Smooth muscle cell (in vitro differentiated cells): ENCODE measurements at regions not wholly inside any gene's neighbourhood (a gene's known extent, or its start where the extent isn't known, plus 50 kb on each side); places are given as distances from the start of the nearest gene placed in this dataset.
"Not testable (repeated sequence)": the region's sequence is repeated elsewhere in the genome, so short reads cannot be mapped to it uniquely, and the experiment has no call there.

Experiments
- DNase-seq: peaks from one replicate; lab custom pipeline; 2025; ENCODE audit not compliant: unreplicated experiment; lab: John Stamatoyannopoulos, UW
- H2AFZ ChIP-seq: fragments of 200-600 bp; sonication (generic); 2 replicates; pipeline ENCODE4 v1.6.0; 2016; ENCODE audit warnings: antibody characterized with exemption, low read depth, mild to moderate bottlenecking
- H3F3A ChIP-seq: fragments of 200-600 bp; sonication (generic); 2 replicates; pipeline ENCODE4 v1.6.0; 2017; ENCODE audit warnings: antibody characterized with exemption, low read depth
- H3K27ac ChIP-seq: fragments of 200-600 bp; sonication (generic); 2 replicates; pipeline ENCODE4 v1.5.1; 2016; ENCODE audit warnings: low read depth, mild to moderate bottlenecking
- H3K27me3 ChIP-seq: fragments of 200-600 bp; sonication (generic); 2 replicates; pipeline ENCODE4 v1.6.1; 2016; ENCODE audit warnings: low read depth, mild to moderate bottlenecking
- H3K36me3 ChIP-seq: fragments of 200-600 bp; sonication (generic); 2 replicates; pipeline ENCODE4 v1.5.1; 2016; ENCODE audit warnings: low read depth
- H3K4me1 ChIP-seq: fragments of 200-600 bp; sonication (generic); 2 replicates; pipeline ENCODE4 v1.5.1; 2016; ENCODE audit warnings: low read depth
- H3K4me2 ChIP-seq: fragments of 200-600 bp; sonication (generic); 2 replicates; pipeline ENCODE4 v1.6.0; 2016; ENCODE audit warnings: mild to moderate bottlenecking
- H3K4me3 ChIP-seq: fragments of 200-600 bp; sonication (generic); 2 replicates; pipeline ENCODE4 v1.5.1; 2016; ENCODE audit warnings: mild to moderate bottlenecking
- H3K79me2 ChIP-seq: fragments of 200-600 bp; sonication (generic); 2 replicates; pipeline ENCODE4 v1.6.0; 2016; ENCODE audit warnings: low read depth, mild to moderate bottlenecking
- H3K9ac ChIP-seq: fragments of 200-600 bp; sonication (generic); 2 replicates; pipeline ENCODE4 v1.6.0; 2016; ENCODE audit warnings: low read depth
- H3K9me3 ChIP-seq: fragments of 200-600 bp; sonication (generic); replicated peaks from 2 replicates; pipeline ENCODE4 v1.5.1; 2016; ENCODE audit warnings: low read depth
- H4K20me1 ChIP-seq: fragments of 200-600 bp; sonication (generic); 2 replicates; pipeline ENCODE4 v1.6.0; 2016; ENCODE audit warnings: low read depth
- CTCF ChIP-seq: fragments of 200-600 bp; sonication (generic); IDR thresholded peaks from 2 replicates; pipeline ENCODE4 v1.5.1; 2017; ENCODE audit warnings: borderline replicate concordance, mild to moderate bottlenecking, antibody characterized with exemption; ENCODE audit not compliant: insufficient read depth, poor library complexity, severe bottlenecking
- WGBS: methylation state at CpG from one replicate; pipeline ENCODE4 v1.1.7; 2016; ENCODE audit warnings: low lambda C conversion rate; 5-methylcytosine and 5-hydroxymethylcytosine counted together

GRCh38 chr1:144516172-144516571, 54.7 kb upstream of the NBPF15 start:
- not testable (repeated sequence) for DNase-seq, H3K36me3 ChIP-seq, H3K4me2 ChIP-seq, H2AFZ ChIP-seq, H3K9me3 ChIP-seq, H3K79me2 ChIP-seq, H3K27me3 ChIP-seq, H3F3A ChIP-seq, H4K20me1 ChIP-seq, H3K9ac ChIP-seq, H3K4me1 ChIP-seq, H3K27ac ChIP-seq, H3K4me3 ChIP-seq
- WGBS, result 87% methylated on average over 3 of the region's 3 CpGs

GRCh38 chr1:144516906-144517305, 55.4 kb upstream of the NBPF15 start:
- not testable (repeated sequence) for H2AFZ ChIP-seq, H3K27me3 ChIP-seq, H3K36me3 ChIP-seq, H3K79me2 ChIP-seq, H3F3A ChIP-seq, H3K9me3 ChIP-seq, H3K27ac ChIP-seq, H3K9ac ChIP-seq, H4K20me1 ChIP-seq, H3K4me3 ChIP-seq, H3K4me2 ChIP-seq, H3K4me1 ChIP-seq, DNase-seq
- WGBS, result 98% methylated on average over 2 of the region's 2 CpGs

GRCh38 chr1:144518439-144518838, 57.0 kb upstream of the NBPF15 start:
- WGBS, result 81% methylated on average over 8 of the region's 9 CpGs
- H2AFZ ChIP-seq, H3F3A ChIP-seq, H3K27ac ChIP-seq, H3K4me3 ChIP-seq, H3K9ac ChIP-seq, DNase-seq, H3K4me1 ChIP-seq, H4K20me1 ChIP-seq, H3K36me3 ChIP-seq, H3K9me3 ChIP-seq, H3K4me2 ChIP-seq, H3K79me2 ChIP-seq, H3K27me3 ChIP-seq: not testable (repeated sequence)

- not testable (repeated sequence) for H3F3A ChIP-seq, H3K4me1 ChIP-seq, H3K27me3 ChIP-seq, H2AFZ ChIP-seq, H3K9ac ChIP-seq, DNase-seq, H3K9me3 ChIP-seq, H4K20me1 ChIP-seq, H3K27ac ChIP-seq, H3K79me2 ChIP-seq, H3K4me2 ChIP-seq, H3K36me3 ChIP-seq, H3K4me3 ChIP-seq
- 62% methylated on average over 9 of the region's 12 CpGs for WGBS
Measured at GRCh38 chr1:144519528-144520189, 58.2 kb upstream of the NBPF15 start.

- not testable (repeated sequence) for H3F3A ChIP-seq, H4K20me1 ChIP-seq, H3K27me3 ChIP-seq, H3K36me3 ChIP-seq, H3K9me3 ChIP-seq, H3K4me1 ChIP-seq, H3K79me2 ChIP-seq
- H3K9ac ChIP-seq, result peak overlapping the region; percentile 68
- H3K27ac ChIP-seq, result peak overlapping the region; percentile 81
- peak overlapping the region; percentile 42 for H3K4me3 ChIP-seq
- peak overlapping the region; percentile 65 for H3K4me2 ChIP-seq
- 25% methylated on average over 21 of the region's 33 CpGs for WGBS
- peak; percentile 16 for DNase-seq
- peak overlapping the region; percentile 49 for H2AFZ ChIP-seq
Measured at GRCh38 chr1:144523661-144524407, 62.4 kb upstream of the NBPF15 start.

- not testable (repeated sequence) for H3K9me3 ChIP-seq, H3K4me1 ChIP-seq, H2AFZ ChIP-seq, H4K20me1 ChIP-seq, H3K27ac ChIP-seq, H3K36me3 ChIP-seq, H3K79me2 ChIP-seq, H3K9ac ChIP-seq, H3K4me3 ChIP-seq, H3K27me3 ChIP-seq, DNase-seq, H3K4me2 ChIP-seq, H3F3A ChIP-seq
- TF ChIP-seq CTCF, result peak; percentile 43
- 48% methylated on average over 9 of the region's 9 CpGs for WGBS
Measured at GRCh38 chr1:144532156-144532607, 60.5 kb upstream of the PPIAL4F start.

GRCh38 chr1:144533480-144533879, 59.2 kb upstream of the PPIAL4F start:
- H3K27me3 ChIP-seq, H3K36me3 ChIP-seq, H3K9ac ChIP-seq, H3F3A ChIP-seq, H2AFZ ChIP-seq, H4K20me1 ChIP-seq, H3K4me2 ChIP-seq, H3K9me3 ChIP-seq, H3K79me2 ChIP-seq, DNase-seq, H3K27ac ChIP-seq, H3K4me1 ChIP-seq, H3K4me3 ChIP-seq: not testable (repeated sequence)
- WGBS, result 62% methylated on average over 3 of the region's 3 CpGs

- not testable (repeated sequence) for H3K36me3 ChIP-seq, H3K4me3 ChIP-seq, H3K9ac ChIP-seq, H3K79me2 ChIP-seq, H4K20me1 ChIP-seq, H3K9me3 ChIP-seq, H3K27me3 ChIP-seq, H3K4me1 ChIP-seq, DNase-seq, H3K27ac ChIP-seq, H2AFZ ChIP-seq, H3K4me2 ChIP-seq, H3F3A ChIP-seq
- WGBS, result 100% methylated on average over 1 of the region's 1 CpG
Measured at GRCh38 chr1:144534286-144534685, 58.4 kb upstream of the PPIAL4F start.
